HS-5 (cell line): ENCODE measurements at regions not wholly inside any gene's neighbourhood (a gene's known extent, or its start where the extent isn't known, plus 50 kb on each side); places are given as distances from the start of the nearest gene placed in this dataset.
A peak's percentile ranks its signal among the peaks of the same experiment; 100 is the strongest.

Experiments used
- DNase-seq: peaks from one replicate; pipeline ENCODE4 v3.0.0-alpha.2; 2012; ENCODE audit warnings: low read depth

DNA sequence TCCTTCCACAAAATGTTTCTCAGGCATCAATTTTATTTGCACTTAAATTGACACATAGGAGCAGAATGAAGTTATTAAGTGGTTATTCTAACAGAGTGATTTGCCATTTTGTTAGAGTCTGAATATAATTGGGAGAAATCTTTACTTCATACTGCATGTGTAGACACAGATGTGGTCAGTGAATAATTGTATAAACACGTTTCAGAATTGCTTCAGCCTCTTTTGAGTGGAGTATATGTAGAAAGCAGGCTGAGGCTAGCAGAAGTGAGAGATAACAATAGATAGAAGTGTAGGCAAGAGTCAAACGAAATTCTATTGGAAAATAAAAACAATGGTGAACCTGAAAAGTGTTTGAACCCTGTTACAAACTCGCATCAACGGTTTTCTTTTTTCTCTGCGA is 270.7 kb downstream of the TMEM167A start:
- no peak for DNase-seq

DNA sequence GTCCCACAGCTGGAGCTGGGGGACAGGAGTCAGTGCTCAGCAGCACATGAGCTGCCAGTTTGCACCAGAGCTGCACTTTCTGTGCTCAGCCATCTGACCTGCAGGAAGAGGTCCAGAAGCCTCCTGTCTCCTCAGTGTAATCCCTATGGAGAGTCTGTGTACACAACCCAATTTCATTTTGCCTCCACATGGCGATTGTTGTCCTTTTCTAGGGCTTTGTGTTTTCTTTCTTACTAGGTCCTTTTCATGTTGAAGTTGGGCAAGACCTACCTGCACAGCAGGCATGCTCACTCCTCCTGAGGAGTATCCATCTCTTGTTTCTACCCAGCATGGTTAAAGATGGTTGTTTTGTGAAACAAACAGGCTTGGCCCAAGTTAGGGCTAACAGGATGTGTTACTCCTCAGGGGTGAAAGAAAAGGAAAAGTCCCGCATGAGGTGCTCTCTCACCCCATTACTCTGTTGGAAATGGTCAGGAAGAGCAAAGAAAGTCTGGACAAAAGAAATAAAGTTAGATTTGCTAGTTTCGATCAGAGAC is 273.0 kb downstream of the TMEM167A start:
- no peak for DNase-seq

DNA sequence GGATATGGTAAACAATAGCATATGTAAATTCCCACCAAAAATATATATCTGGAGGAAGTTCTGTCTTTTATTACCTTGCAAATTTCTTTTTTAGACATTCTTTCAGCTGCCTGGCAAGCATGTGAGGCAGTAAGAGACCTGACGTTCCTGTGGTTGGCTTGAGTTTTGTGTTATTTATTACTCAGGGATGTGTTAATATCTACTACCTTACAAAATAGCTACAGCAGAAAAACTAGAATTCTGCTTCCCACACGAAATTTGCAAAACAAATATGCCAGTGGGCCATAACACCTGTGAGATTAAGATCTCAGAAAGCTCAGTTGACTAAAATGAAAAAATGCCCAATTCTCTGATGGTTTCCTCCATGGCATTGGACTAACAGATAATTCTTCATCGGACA is 274.2 kb downstream of the TMEM167A start:
- DNase-seq, result no peak

DNA sequence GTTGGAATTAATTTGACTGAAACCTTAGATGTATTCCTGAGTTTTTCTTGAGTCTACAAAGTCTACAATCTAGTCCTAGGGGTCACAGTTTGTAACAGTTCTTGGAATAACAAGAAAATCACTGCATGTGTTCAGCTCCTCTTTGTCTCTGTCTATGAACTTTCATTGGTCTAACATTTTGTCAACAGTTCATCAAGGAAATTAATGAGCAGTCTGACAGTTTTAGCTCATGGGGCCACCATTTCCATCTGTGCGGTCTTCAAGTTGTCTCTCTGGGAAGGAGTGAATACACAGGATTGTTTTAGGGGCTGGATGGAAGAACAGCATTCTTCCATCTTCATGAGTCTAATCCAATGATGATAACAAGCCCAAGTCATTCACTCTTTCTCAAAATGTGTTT is 276.4 kb downstream of the TMEM167A start:
- DNase-seq, result no peak

DNA sequence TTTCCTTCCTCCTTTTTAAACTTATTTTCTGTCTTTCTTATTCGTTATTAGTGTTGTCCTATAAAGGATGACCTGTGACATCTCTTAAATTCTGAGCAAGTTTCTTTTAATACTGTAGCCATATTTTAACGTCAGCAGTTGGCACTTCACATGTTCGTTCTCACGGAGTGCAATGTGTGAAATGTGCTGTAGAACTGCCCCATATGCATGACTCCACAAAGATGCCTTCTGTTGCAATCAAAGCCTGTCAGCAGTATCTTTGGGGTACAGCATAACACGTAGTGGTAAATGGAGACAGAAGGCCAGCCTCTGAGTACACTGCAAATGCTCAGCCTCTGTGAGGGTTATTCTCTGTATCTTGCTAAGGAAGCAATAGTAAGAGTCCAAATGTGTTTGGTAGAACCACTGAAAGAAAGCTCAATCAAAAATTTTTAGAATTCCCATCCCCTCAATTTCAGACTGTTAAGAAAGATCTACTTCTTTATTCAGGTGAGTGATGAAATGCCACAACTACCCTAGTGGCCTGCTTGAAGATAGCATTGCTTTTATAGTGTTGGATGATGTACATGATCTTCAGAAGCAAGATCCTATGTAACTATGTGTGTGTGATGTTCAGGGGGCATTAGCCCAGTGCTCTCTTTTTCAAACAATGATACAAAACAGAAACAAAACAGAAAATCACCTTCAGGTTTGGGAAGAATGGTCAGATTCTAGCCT is 277.7 kb downstream of the TMEM167A start:
- DNase-seq, result no peak

DNA sequence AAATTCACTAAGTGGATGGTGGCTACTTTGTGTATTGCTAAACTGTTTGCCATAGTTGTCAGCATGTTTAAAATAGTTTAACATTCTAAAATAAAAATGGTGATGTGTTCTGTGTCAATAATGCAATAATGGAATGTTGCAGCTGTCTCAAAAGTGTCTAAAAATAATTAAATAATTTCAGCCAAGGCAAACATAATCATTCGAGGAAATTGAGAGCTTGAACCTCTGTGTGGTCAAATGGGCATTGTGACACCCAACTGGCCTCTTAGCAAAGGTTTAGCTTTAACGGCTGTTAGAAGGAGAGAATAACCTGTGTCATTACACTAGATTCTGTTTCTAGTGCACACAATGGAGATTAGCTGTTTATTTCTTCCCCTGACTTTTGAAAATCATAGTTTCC is 278.5 kb downstream of the TMEM167A start:
- DNase-seq, result no peak

DNA sequence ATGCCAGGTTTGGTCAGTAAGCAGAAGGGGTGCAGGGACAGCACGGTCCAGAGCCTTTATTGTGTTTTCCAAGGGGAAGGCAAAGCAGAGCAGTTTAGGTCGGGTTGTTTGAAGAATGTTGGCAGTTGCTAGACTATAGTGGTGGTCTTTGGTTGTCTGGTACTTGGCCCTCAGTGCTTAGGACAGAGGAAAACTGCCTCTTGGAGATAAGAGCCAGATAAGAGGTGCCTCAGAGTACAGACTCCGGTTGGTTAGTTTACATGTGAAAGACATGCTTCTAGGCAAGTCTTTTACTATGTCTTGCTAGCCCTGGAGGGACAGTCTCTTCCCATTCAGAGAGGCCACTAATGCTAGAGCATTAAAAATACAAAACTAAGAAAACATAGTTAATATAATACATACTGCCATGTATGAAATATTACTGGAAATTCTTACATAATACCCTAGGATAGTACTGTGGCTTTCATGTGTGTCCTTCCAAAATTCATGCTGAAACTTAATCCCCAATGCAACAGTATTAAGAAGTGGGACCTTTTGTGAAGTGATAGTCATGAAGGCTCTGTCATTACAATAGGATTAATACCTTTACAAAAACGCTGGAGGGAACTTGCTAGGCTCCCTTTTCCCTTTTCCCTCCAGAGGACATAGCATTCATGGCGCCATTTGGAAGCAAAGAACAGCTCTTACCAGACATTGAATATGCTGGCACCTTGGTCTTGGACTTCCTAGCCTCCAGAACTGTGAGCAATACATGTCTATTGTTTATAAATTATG is 280.4 kb downstream of the TMEM167A start:
- DNase-seq, result no peak

DNA sequence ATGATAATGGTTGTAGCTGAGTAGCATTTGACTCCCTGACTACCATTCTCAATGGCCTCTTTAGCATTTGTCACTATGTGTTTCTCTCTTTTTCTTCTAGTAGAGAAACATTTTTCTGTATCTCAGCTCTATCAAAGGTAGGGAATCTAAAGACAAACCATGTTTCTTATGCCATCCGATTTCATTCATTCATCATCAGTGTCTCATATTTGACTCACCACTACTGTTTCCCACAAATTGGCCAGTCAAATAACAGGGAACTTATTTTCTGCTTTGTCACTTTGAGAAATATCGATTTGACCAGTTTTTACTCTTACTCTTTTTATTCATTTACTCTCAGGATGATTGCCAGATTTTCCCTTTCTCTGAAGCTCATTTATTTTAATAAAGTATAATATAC is 282.3 kb downstream of the TMEM167A start:
- DNase-seq, result no peak

DNA sequence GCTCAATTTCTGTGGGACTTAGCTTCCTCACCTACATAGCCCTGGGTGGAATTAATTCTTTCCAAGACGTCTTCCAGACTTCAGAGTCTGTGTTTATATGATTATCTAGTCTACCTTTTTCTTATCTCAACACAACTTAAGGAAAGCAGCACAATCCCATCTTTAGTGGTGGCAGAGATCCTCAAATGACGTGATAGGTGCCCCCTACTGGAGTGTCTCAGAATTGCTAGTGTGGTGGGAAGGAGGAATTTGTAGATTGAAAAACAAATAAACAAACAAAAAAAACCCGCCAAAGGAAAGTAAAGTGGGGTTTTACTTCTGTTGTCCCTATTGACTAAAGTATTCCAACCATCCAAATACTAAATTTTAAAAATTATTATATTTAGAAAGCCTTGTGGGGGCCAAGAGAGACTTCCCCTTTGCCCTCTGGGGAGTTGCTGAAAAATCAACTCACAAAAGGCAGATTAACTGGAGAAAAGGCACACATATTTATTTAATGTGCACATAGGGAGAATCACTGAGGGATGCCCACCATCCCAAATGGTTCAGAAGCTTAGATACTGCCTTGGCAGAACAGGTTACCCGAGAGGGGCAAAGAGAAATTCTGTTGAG is 283.3 kb downstream of the TMEM167A start:
- no peak for DNase-seq

DNA sequence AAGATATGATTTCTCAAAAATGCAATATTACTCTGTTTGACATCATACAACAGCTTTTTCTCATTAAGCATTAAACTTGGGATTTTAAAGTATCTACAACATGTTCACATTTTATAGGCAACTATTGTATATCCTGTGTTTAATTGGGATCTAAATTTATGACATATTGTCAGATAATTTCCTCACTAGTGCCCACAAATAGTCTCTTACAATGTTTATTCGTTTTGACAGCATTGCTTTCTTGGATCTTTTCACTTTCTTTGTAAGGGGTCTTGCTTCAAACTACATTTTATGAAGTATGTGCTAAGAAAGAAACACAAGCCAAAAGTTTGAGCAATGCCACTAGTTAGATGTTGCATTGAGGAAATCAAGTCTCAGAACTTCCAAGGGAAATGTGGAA is 285.1 kb downstream of the TMEM167A start:
- no peak for DNase-seq

DNA sequence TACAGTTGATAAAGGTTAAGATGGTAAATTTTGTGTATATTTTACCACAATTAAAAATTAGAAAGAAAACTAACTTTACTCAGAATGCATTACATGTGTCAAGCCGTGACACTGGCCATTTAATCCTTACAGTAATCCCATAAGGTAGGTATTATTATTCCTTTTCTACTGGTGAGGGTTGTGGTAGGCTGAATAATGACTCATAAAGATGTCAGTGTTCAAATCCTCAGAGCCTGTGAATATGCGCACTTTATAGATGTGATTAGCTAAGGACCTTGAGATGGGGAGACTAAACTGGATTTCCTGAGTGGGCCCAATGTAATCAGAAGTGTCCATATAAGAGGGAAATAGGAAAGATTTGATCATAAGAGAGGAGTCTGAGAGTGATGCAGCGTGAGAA is 288.1 kb downstream of the TMEM167A start:
- no peak for DNase-seq

DNA sequence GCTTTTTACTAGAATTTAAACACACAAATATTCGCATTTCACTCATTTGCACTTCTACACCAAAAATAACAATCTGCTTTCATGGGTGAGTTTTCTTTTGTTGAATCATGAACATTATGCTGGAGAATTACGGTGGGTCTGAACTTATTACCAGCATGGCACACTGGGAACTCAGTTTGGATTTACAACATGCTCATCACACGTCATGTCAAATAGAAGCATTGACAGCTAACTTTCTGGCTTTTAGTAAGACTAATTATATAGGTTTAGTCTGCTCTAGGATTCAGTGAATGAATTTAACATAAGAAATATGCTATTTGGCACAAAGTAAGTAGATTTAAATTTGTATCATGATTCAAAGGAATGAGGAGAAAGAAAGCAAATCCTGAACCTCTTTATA is 290.4 kb downstream of the TMEM167A start:
- DNase-seq, result no peak

DNA sequence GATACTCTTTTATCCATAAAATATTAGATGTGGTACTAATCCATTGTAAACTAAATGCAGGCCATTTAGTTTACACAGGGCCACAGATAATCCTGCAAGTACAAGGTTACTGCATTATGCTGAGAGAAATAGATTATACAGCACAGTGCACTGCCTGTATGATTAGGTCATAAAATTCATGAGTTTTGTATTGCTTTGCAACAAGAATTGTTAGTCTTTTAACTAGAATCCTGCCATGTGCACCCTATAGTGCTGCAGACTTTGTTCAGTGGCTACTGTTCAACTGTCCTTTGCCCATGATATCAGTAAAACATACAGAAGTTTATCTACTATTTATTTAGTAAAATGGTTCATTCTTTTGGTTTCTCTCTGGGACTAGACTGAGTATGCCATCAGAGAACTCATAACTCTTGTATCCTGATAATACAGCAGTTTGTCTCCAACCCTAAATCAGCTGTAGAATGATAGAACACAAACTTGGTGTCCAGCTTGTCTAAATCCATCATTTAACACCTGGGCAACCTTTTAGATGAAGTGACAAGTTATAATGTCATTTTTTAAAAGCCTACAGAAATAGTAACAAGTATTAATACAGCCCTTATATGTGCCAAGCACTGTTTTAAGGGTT is 291.2 kb downstream of the TMEM167A start:
- DNase-seq, result no peak

DNA sequence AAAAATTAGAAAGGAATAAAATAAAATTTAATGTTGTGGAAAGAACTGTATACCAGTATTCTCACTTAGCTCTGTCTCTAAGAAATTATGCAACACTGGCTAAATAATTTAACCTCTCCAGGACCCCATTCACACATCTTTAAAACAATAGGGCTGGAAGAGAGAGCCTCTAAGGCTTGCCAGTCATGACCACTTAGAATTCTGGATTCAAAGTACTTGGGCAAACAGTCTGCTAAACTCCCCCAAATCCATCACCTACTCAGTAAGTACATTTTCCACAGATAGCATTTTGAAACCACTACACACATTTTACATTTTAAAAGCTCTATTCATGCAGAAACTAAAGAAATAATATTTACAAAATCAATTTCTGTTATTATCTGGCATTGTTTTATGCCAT is 291.7 kb downstream of the TMEM167A start:
- no peak for DNase-seq

DNA sequence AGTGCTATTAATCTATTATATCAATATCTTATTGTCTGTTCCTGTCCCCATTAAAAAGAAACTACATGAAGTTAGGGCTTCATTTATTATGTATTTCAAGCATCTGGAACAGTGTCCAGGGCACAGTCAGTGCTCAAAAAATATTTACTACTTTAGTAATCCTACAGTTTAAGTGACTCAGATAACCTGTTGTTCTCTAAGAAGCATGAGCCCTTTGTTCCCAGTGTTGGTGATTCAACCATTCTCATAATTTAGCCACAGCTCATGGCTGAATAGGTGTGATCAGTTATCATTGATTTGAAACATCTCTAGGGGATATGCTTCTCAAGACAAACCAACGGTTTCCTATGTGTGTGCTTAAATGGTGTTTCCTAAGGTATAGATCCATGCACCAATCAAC is 292.7 kb downstream of the TMEM167A start:
- DNase-seq, result no peak

DNA sequence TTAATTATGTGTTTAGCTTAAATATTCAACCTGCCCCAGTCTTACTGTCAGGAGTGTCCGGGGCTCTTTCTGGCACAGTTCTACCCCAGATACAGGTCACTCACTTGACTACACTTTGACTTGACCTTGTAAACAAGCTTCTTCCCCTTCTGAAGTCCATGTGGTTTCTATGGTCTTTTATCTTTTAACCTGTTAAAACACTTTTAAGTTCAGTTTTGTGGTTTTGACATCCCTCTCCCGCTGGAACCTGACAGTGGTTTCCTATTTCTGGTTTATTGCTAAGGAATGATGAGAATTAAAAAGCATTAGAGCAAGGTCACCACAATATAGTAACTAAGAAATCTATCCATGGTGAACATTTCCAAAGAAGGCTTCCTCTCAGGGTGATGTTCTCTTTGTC is 300.1 kb downstream of the TMEM167A start:
- DNase-seq, result no peak

DNA sequence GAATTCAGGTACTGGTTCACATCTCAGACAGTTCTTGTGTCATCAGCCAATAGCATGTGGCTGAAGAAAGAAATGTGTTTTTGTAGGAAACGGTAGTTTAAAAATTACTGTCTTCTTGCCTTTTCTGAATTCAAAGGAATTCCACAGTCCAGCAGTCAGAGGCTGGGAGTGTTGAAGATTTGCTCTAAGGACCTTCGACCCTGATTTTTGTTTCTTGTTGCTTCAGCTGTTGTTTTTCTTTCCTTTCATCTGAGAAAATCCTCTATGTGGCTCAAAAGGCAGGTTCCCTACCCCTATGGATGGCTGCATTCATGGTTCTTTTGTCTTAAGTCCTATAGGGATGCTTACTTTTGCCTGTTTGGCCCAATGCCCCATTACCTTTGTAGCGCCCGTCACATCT is 304.9 kb downstream of the TMEM167A start:
- no peak for DNase-seq

DNA sequence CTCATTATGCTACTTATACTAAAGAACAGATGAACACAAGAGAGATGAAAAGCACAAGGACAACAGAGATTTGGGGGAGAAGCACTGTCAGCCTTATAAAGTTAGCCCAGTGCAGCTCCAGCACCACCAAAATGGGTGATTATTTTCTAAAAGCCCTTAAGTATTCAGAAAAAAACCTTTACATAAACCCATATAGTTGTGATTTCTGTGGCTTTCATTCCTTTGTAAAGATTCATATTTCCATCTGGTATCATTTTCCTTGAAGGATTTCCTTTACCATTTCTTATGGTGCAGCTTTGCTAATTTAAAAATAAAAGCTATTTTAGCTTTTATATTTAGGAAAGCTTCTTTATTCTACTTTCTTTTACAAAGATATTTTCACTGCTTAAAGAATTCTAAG is 311.0 kb downstream of the TMEM167A start:
- peak; percentile 8 for DNase-seq

DNA sequence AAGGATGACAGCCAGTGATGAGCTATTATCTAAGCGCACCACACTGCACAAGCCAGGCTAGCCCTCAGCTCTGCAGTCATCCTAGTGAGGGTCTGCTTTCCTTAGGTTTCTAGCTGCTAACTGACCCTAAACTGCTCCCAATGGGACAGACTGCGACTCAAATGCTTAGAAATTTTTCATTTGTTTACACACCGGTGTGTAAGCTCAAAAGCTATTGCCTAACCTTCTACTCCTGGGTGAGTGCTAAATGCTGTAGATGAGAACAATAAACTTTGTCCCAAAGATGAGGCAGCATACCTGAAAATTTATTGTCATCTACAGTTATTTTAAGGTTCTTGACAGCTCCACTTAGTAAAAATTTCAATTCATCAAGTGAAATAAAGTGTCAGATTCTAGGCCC is 311.4 kb downstream of the TMEM167A start:
- DNase-seq, result no peak

DNA sequence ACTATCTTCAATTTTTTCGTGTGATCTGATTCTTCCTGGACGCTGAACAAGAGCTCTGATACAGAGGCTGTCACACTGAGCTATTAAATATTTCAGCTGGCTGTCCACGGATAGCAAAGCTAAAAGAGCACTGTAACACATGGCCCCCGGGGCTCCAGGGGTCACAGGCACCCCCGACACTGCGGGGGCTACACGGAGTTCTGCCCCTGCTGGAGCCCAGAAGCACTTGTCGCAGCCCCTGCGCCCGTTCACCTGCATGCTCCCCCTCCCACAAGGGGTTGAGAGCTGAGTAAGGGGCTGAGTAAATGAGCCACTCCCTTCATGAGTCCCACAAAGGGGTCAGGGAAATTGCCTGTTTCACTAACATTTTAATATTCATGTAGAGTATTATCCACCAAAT is 316.3 kb downstream of the TMEM167A start:
- no peak for DNase-seq

DNA sequence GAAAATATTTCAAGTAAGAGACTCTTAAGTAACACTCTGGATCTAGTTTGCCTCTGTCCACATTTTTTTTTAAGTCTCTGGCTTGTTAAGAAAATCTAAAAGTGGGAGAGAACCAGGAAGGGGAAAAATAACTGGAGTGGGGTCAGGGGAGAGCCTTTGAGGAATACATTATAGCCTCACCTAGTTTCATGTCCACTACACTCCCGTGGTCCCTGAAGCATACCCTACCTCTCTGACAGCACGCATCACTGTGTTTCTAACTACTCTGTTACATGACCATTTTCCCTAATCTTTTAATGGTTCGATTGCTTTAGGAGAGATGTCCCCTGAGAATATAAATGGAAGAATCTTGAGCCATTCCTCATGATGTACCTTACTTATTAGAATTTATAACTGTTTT is 318.3 kb downstream of the TMEM167A start:
- DNase-seq, result no peak

DNA sequence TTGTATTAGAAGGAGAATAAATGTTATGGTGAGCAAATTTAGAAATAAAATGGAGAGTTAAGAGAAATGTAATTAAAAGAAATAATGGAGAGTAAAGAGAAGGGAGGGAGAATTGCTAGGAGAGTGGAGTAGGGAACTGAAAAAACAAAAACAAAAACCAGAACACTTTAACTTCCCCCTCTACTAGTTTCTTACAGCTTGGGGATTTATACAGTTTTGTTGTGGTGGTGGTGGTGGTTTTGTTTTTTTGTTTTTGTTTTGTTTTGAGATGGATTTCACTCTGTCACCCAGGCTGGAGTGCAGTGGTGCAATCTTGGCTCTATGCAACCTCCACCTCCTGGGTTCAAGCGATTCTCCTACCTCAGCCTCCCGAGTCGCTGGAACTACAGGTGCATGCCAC is 322.4 kb downstream of the TMEM167A start:
- DNase-seq, result no peak
